ENCODE measurements at regions not wholly inside any gene's neighbourhood (a gene's known extent, or its start where the extent isn't known, plus 50 kb on each side); places are given as distances from the start of the nearest gene placed in this dataset.

DNA sequence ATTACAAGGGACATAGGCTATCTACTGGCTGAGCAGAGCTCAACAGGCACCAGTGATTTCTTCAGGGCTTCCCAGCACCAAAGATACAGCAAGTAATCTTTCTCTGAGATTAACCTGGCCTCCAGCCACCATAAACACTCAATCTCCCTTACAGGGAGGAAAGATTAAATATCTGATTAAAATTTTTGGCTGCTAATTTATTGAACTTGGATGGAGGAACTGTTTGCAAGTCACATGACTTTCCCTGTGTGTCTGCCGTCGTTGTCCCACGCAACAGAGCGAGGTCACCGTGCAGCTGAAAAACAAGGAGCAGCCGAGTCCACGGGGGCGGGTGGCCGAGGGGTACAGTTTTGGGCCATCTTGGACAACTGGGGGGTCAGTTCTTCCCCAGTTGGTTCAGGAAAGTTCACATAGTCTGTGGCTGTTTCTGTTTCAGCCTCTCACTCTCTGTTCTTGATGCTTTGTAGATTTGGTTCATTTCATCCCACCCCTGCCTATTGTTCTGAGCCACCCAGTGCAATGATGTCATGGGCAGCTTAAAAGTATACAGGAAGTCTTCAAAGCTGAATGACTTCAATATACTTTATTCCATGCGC is 186.8 kb upstream of the CTAGE1 start:
- Mint-ChIP-seq H3K4me1 (ENCODE audit: low read depth) (no peaks in the 10 kb centered on the region), H3K4me3 (no peak overlapping the region), H3K27ac (no peak overlapping the region), H3K36me3 (no peaks in the 10 kb centered on the region), H3K27me3 (no peaks in the 10 kb centered on the region), H3K9me3 (no peaks in the 10 kb centered on the region)
- intact Hi-C loops (cut with micrococcal nuclease), result no loop called here
- POLR2A ChIA-PET, result no interaction called here
- CTCF ChIA-PET, result no interaction called here
- DNase-seq, result no peak

DNA sequence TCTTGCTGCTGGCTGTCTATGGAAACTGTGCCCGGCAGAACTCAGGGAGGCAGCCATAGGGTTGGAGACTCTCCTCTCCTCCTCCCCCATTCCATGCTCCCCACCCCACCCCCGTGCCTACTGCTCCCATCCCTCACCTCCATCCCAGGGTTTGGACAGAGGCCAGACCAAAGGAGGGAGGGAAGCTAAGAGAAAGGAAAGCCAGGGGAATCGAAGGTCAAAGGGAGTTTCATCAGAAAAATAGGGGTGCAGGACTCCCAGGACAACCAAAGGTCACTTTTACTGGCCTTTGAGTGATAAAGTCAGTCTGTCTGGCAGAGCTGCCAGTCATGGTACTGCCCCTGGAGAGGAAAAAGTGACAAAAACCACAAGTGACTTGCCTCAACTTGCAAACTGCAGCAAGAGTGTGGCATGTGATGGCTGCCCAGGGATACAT is 187.3 kb upstream of the CTAGE1 start:
- Mint-ChIP-seq H3K9me3 (no peaks in the 10 kb centered on the region), H3K4me1 (ENCODE audit: low read depth) (no peaks in the 10 kb centered on the region), H3K36me3 (no peaks in the 10 kb centered on the region), H3K27me3 (no peaks in the 10 kb centered on the region), H3K4me3 (no peak overlapping the region), H3K27ac (no peak overlapping the region)
- POLR2A ChIA-PET, result no interaction called here
- intact Hi-C loops (cut with micrococcal nuclease), result no loop called here
- CTCF ChIA-PET, result no interaction called here
- no peak for DNase-seq

DNA sequence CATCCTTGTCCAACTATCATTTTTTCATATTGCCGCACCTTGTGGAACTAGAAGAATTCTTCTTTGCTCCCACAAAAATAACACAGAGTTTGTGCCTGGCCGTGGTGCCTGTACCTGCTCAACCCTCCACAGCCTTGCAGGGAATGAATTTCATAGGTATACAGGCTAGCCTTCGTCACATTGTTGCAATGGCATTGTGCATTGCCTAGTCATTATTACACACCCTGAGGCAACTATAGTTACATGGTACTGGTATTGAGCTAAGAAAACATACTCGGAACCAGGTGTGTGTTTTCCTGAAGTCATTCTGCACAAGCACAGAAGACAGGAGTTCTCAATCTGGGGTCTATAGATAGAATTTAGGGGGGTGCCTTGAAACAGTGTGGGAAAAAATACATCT is 188.0 kb upstream of the CTAGE1 start:
- POLR2A ChIA-PET, result no interaction called here
- no peak overlapping the region for H3K27ac Mint-ChIP-seq
- intact Hi-C loops (cut with micrococcal nuclease), result no loop called here
- CTCF ChIA-PET, result no interaction called here
- no peak overlapping the region for H3K4me3 Mint-ChIP-seq
- H3K27me3 Mint-ChIP-seq, result no peaks in the 10 kb centered on the region
- DNase-seq, result no peak
- H3K36me3 Mint-ChIP-seq, result no peaks in the 10 kb centered on the region
- no peaks in the 10 kb centered on the region for H3K4me1 Mint-ChIP-seq (ENCODE audit: low read depth)
- no peaks in the 10 kb centered on the region for H3K9me3 Mint-ChIP-seq

DNA sequence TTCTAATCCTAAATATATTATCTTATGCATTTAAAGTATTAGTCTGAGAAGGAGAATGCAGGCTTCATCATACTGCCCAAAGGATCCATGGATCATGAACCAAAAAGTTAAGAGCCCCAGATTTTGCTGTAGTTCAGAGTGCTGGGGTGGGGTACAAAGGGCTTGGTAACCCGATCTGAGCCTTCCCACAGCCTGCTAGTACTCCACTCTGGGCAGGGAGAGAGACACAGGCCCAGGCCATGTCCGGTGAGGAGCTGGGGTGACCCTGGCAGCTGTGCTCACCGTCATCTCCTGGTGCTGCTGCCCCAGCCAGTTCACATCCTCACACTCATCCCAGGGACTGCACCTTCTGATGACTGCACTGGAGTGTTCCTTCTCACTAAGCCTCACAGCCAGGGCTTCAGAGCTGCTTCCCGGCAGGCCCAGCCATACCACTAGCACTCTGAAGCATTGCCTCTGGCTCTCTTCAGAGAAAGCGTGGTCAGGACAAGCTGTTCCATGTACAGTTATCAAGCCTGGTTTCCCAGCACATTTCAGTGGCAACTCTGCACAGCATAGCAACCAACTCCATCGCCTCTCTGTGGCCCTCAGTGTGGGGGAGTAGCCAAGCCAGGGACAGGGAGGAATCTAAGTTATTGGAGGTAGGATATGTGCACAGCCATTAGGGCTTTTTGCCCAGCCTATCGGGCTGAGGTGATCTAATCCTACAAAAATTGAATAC is 189.0 kb upstream of the CTAGE1 start:
- no peak for DNase-seq
- Mint-ChIP-seq H3K36me3 (no peaks in the 10 kb centered on the region), H3K9me3 (no peaks in the 10 kb centered on the region), H3K4me1 (ENCODE audit: low read depth) (no peaks in the 10 kb centered on the region), H3K27me3 (no peaks in the 10 kb centered on the region), H3K27ac (no peak overlapping the region), H3K4me3 (no peak overlapping the region)
- POLR2A ChIA-PET, result no interaction called here
- CTCF ChIA-PET, result no interaction called here
- intact Hi-C loops (cut with micrococcal nuclease), result no loop called here

DNA sequence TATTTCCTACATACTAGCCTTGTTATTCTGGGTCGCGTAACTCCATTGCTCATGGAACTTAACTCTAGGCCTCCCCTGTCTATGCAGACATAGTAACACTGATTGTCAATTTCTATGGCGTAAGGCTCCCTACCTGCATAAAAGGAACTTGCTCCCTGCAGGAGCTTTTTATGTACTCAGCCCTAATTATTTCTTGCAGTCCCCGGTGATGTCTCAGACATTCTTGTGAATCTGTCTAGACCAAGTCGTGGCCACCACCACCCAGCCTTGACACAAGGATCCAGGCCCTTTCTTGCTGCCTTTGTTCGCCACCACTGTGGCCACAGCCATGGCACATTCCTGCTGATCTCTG is 189.5 kb upstream of the CTAGE1 start:
- no peaks in the 10 kb centered on the region for H3K4me1 Mint-ChIP-seq (ENCODE audit: low read depth)
- intact Hi-C loops (cut with micrococcal nuclease), result no loop called here
- ChIA-PET CTCF (no interaction called here), POLR2A (no interaction called here)
- no peaks in the 10 kb centered on the region for H3K9me3 Mint-ChIP-seq
- H3K36me3 Mint-ChIP-seq, result no peaks in the 10 kb centered on the region
- H3K4me3 Mint-ChIP-seq, result no peak overlapping the region
- no peaks in the 10 kb centered on the region for H3K27me3 Mint-ChIP-seq
- DNase-seq, result no peak
- no peak overlapping the region for H3K27ac Mint-ChIP-seq

DNA sequence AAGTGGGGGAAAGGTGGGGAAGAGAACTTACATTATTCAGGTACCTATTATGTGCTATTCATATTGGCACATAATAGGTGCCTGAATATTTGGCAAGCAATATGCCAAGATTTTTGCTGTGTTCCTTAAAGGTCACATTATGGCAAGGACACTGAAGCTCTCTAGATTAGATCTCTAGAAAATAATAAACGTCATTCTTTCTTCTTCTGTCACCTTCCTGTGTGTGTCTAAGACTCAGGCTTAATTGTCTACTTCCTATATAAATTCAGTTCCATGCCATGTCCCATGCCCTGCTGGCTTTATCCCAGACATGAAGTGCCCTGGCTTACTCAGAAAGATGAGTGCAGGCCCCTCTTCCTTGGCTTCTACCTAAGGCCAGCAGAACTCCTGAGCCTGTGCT is 191.1 kb upstream of the CTAGE1 start:
- DNase-seq, result no peak
- Mint-ChIP-seq H3K4me1 (ENCODE audit: low read depth) (no peaks in the 10 kb centered on the region), H3K4me3 (no peak overlapping the region), H3K27ac (no peak overlapping the region), H3K9me3 (no peaks in the 10 kb centered on the region), H3K27me3 (no peaks in the 10 kb centered on the region), H3K36me3 (no peaks in the 10 kb centered on the region)
- POLR2A ChIA-PET, result no interaction called here
- CTCF ChIA-PET, result no interaction called here
- intact Hi-C loops (cut with micrococcal nuclease), result no loop called here

DNA sequence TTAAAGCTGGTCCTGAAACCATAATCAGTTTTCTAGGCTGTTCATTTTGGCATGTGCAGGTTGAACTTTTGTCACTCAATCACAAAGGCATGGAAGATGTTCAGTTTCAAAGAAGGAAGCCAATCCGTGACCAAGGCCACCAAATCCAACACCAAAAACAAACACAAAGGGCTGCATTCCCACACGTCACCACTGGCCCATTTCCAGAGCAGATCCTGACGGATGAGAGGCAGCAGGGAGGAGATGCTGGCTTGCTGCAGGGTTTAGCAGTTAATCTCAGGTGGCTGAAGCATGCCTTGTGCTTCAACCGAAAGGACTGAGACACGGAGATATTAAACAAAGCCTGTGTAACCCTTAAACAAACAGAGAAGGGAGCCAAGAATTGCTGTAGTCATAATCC is 191.9 kb upstream of the CTAGE1 start:
- no peak overlapping the region for H3K27ac Mint-ChIP-seq
- CTCF ChIA-PET, result no interaction called here
- no peak overlapping the region for H3K4me3 Mint-ChIP-seq
- no peaks in the 10 kb centered on the region for H3K4me1 Mint-ChIP-seq (ENCODE audit: low read depth)
- no peaks in the 10 kb centered on the region for H3K27me3 Mint-ChIP-seq
- H3K36me3 Mint-ChIP-seq, result no peaks in the 10 kb centered on the region
- intact Hi-C loops (cut with micrococcal nuclease), result no loop called here
- POLR2A ChIA-PET, result no interaction called here
- no peaks in the 10 kb centered on the region for H3K9me3 Mint-ChIP-seq
- DNase-seq, result no peak

DNA sequence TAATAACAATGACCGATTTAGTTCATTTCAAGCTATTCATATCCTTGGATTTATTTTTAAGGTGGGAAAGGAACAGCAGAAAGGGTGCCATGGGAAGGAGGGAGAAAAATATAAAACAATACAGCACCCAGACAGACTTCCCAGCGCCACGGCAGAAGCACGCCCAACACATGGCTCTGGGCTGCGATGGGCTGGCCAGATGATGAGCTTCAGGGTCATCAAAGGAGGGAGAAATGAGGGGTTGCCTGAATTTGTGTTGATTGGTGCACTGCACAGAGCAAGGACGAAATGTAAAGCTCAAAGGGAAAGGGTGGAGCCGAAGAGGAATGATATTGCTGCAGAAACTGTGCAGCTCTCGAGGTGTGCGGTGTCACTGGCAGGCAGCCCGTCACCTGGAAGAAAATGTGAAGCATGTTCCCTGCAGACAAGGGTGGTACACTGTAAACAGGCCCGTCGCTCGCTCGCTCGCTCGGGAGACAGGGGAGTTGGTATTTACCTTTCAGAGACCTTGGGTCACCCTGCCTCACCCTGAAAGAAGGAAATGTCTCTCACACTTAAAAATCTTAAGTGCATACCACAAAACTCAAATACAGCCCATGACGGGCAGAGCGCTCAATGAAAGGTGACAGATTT is 195.5 kb upstream of the CTAGE1 start:
- Mint-ChIP-seq H3K4me1 (ENCODE audit: low read depth) (no peaks in the 10 kb centered on the region), H3K9me3 (no peaks in the 10 kb centered on the region), H3K36me3 (no peaks in the 10 kb centered on the region), H3K27ac (no peak overlapping the region), H3K4me3 (no peak overlapping the region), H3K27me3 (no peaks in the 10 kb centered on the region)
- no peak for DNase-seq
- CTCF ChIA-PET, result no interaction called here
- POLR2A ChIA-PET, result no interaction called here
- intact Hi-C loops (cut with micrococcal nuclease), result no loop called here

DNA sequence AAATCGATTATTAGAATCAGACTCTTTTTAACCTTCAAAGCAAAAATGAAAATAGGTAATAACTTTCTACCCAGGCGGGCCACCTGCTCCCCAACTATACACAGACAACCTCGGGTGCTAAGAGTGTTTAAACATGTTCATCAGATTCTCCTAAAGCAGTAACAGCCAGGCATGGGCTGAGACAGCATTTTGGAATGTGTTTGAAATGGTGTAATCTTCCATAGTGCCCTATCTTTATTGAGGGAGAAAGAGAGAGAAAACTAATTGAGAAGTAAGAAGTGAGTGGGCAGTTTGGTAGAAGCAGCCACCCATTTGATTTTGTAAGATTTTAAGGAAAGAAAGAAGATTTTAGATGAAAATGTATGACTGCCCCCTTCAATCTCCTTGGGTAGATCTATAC is 196.1 kb upstream of the CTAGE1 start:
- POLR2A ChIA-PET, result no interaction called here
- DNase-seq, result no peak
- CTCF ChIA-PET, result no interaction called here
- Mint-ChIP-seq H3K9me3 (no peaks in the 10 kb centered on the region), H3K27me3 (no peaks in the 10 kb centered on the region), H3K27ac (no peak overlapping the region), H3K36me3 (no peaks in the 10 kb centered on the region), H3K4me1 (ENCODE audit: low read depth) (no peaks in the 10 kb centered on the region), H3K4me3 (no peak overlapping the region)
- intact Hi-C loops (cut with micrococcal nuclease), result no loop called here

DNA sequence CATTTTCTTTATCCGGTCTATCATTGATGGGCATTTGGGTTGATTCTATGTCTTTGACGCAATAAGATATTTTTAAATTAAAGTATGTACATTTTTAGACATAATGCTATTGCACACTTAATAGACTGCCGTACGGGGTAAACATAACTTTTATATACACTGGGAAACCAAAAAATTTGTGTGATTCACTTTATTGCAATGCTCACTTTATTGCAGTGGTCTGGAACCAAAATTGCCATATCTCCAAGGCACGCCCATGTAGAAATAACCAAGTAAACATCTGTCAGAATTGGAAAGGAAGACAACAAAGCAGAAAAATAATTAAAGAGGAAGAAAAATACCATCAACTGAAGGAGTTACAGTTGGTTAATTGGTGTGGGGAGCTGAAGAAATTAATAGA is 205.8 kb upstream of the CTAGE1 start:
- CTCF ChIA-PET, result no interaction called here
- intact Hi-C loops (cut with micrococcal nuclease), result no loop called here

DNA sequence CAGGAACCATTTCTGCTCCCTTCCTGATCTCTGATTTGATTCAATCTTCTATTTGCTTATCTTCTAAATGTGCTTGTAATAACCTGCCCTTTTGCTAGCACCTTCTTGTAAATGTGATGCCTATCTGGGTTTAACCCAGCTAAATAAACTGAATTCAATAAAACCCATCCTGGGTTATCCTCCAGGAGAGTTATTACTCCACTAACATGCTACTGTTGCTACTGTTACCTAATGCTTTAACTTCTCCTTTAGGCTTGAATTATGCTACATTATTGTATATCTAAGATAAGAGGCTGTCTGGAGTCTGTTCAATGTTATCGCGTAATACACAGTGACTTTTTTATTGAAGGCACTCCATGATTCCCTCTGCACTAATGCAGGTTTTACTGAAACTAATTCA is 206.5 kb upstream of the CTAGE1 start:
- peaks cover 5% of the 10 kb centered on the region for H3K9me3 Mint-ChIP-seq
- no peak overlapping the region for H3K4me3 Mint-ChIP-seq
- H3K4me1 Mint-ChIP-seq (ENCODE audit: low read depth), result no peaks in the 10 kb centered on the region
- H3K27ac Mint-ChIP-seq, result no peak overlapping the region
- no peaks in the 10 kb centered on the region for H3K27me3 Mint-ChIP-seq
- POLR2A ChIA-PET, result no interaction called here
- intact Hi-C loops (cut with micrococcal nuclease), result no loop called here
- H3K36me3 Mint-ChIP-seq, result no peaks in the 10 kb centered on the region
- DNase-seq, result no peak
- CTCF ChIA-PET, result no interaction called here

More for the DNA sequence above, 205.8 kb upstream of the CTAGE1 start:
- DNase-seq, result no peak
- peaks cover 5% of the 10 kb centered on the region for H3K9me3 Mint-ChIP-seq
- no peaks in the 10 kb centered on the region for H3K27me3 Mint-ChIP-seq
- no peak overlapping the region for H3K4me3 Mint-ChIP-seq
- H3K36me3 Mint-ChIP-seq, result no peaks in the 10 kb centered on the region
- no peak overlapping the region for H3K27ac Mint-ChIP-seq
- no peaks in the 10 kb centered on the region for H3K4me1 Mint-ChIP-seq (ENCODE audit: low read depth)
- POLR2A ChIA-PET, result no interaction called here

DNA sequence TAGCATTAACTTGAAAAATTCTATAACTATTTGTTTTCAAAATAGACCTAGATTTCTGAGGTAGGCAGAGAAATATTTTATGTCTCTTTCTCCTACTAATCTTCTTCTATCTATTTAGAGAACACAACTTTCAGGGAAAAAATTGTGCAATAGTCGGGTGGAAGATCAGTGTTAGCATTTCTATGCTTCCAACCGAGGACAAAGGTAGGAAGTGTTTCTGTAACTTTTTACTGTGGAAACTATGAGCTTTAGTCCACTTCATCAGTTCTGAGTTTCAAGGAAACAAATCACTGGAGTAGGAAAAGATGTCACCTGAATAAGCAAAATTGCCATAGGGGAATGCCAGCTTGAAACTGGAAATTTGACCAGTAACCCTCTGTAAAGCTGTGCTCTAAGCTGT is 207.7 kb upstream of the CTAGE1 start:
- CTCF ChIA-PET, result no interaction called here
- POLR2A ChIA-PET, result no interaction called here
- Mint-ChIP-seq H3K9me3 (peaks cover 5% of the 10 kb centered on the region), H3K36me3 (no peaks in the 10 kb centered on the region), H3K27ac (no peak overlapping the region), H3K27me3 (no peaks in the 10 kb centered on the region), H3K4me3 (no peak overlapping the region), H3K4me1 (ENCODE audit: low read depth) (no peaks in the 10 kb centered on the region)
- intact Hi-C loops (cut with micrococcal nuclease), result no loop called here
- DNase-seq, result no peak

DNA sequence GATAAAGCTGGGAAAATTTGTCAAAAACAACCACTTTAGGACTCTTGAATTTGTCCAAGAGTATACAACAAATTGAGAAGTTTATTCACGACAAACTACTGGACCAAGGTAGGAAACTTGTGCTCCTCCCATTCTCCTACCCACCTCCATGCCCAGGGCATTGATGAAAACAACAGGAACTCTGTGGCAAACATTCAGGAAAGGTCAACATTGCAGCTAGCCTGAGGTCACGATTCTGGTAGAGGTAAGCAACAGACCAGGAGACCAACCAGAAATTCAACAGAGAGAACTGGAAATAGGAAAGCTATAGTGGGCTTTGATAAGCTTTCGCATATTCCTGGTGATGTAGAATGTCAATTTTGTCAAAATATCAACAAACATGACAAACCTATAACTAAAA is 209.1 kb upstream of the CTAGE1 start:
- Mint-ChIP-seq H3K27ac (no peak overlapping the region), H3K4me1 (ENCODE audit: low read depth) (no peaks in the 10 kb centered on the region), H3K36me3 (no peaks in the 10 kb centered on the region), H3K9me3 (peaks cover 3% of the 10 kb centered on the region), H3K4me3 (no peak overlapping the region), H3K27me3 (no peaks in the 10 kb centered on the region)
- intact Hi-C loops (cut with micrococcal nuclease), result no loop called here
- CTCF ChIA-PET, result no interaction called here
- no peak for DNase-seq
- POLR2A ChIA-PET, result no interaction called here
